Cardiac muscle cell (in vitro differentiated cells and primary cell): ENCODE measurements at regions not wholly inside any gene's neighbourhood (a gene's known extent, or its start where the extent isn't known, plus 50 kb on each side); places are given as distances from the start of the nearest gene placed in this dataset.
"Not testable (repeated sequence)": the region's sequence is repeated elsewhere in the genome, so short reads cannot be mapped to it uniquely, and the experiment has no call there.

ENCODE experiments used
- DNase-seq, 2 donors: peaks; one replicate each; pipeline versions ENCODE4 v3.0.0 to v3.0.0-alpha.2; 2010 to 2017; ENCODE audit warnings: low read depth in 1 of 2, low spot score in 1 of 2
- H3K27ac ChIP-seq: fragments of 200-600 bp; sonication (generic); 2 replicates; pipeline ENCODE4 v1.5.1; 2016
- H3K27me3 ChIP-seq: fragments of 200-600 bp; sonication (generic); 2 replicates; pipeline ENCODE4 v1.6.0; 2016; ENCODE audit warnings: control low read depth
- H3K36me3 ChIP-seq: fragments of 200-600 bp; sonication (generic); 2 replicates; pipeline ENCODE4 v1.5.1; 2016; ENCODE audit warnings: control low read depth
- H3K4me1 ChIP-seq: fragments of 200-600 bp; sonication (generic); 2 replicates; pipeline ENCODE4 v1.8.1; 2017; ENCODE audit warnings: low read depth, mild to moderate bottlenecking, mixed run types
- H3K4me3 ChIP-seq: fragments of 200-600 bp; sonication (generic); 2 replicates; pipeline ENCODE4 v1.5.1; 2016; ENCODE audit warnings: mild to moderate bottlenecking
- H3K9me3 ChIP-seq: fragments of 200-600 bp; sonication (generic); 2 replicates; pipeline ENCODE4 v1.5.1; 2017; ENCODE audit warnings: low read depth, mild to moderate bottlenecking, control low read depth
- CTCF ChIP-seq: IDR thresholded peaks from 2 replicates; pipeline ENCODE4 v1.5.1; 2012; ENCODE audit warnings: low read depth, mild to moderate bottlenecking, low read length

- no peaks in the 10 kb centered on the region for H3K36me3 ChIP-seq
- H3K9me3 ChIP-seq: no peaks in the 10 kb centered on the region
- no peaks in the 10 kb centered on the region for H3K27me3 ChIP-seq
- no peak overlapping the region for H3K4me3 ChIP-seq
- no peak for DNase-seq
- no peak overlapping the region for H3K27ac ChIP-seq
- H3K4me1 ChIP-seq: no peaks in the 10 kb centered on the region
- TF ChIP-seq CTCF: no peak
Measured at GRCh38 chr12:80018119-80018518, 81.2 kb upstream of the OTOGL start.

GRCh38 chr12:80017261-80017870 is 82.0 kb upstream of the OTOGL start:
- Histone ChIP-seq H3K4me1 (no peaks in the 10 kb centered on the region), H3K27me3 (no peaks in the 10 kb centered on the region), H3K36me3 (no peaks in the 10 kb centered on the region), H3K27ac (no peak overlapping the region), H3K9me3 (no peaks in the 10 kb centered on the region), H3K4me3 (no peak overlapping the region)
- TF ChIP-seq CTCF: no peak
- no peak for DNase-seq

- H3K4me3 ChIP-seq: no peak overlapping the region
- no peak for TF ChIP-seq CTCF
- no peak for DNase-seq
- H3K36me3 ChIP-seq: no peaks in the 10 kb centered on the region
- H3K27me3 ChIP-seq: no peaks in the 10 kb centered on the region
- no peaks in the 10 kb centered on the region for H3K9me3 ChIP-seq
- H3K4me1 ChIP-seq: no peaks in the 10 kb centered on the region
- H3K27ac ChIP-seq: no peak overlapping the region
Measured at GRCh38 chr12:80016684-80017083, 81.8 kb upstream of the PPP1R12A start.

- Histone ChIP-seq H3K36me3 (no peaks in the 10 kb centered on the region), H3K27me3 (no peaks in the 10 kb centered on the region), H3K27ac (no peak overlapping the region), H3K4me3 (no peak overlapping the region), H3K4me1 (no peaks in the 10 kb centered on the region), H3K9me3 (no peaks in the 10 kb centered on the region)
- TF ChIP-seq CTCF: no peak
- DNase-seq: no peak
Measured at GRCh38 chr12:80015660-80016059, 80.8 kb upstream of the PPP1R12A start.

GRCh38 chr12:80003744-80004143 is 68.8 kb upstream of the PPP1R12A start:
- H3K27ac ChIP-seq, DNase-seq, H3K4me3 ChIP-seq, H3K4me1 ChIP-seq, H3K36me3 ChIP-seq, H3K27me3 ChIP-seq, H3K9me3 ChIP-seq: not testable (repeated sequence)

- no peak for TF ChIP-seq CTCF
- no peak for DNase-seq
- H3K4me3 ChIP-seq: no peak overlapping the region
- H3K27ac ChIP-seq: no peak overlapping the region
- no peaks in the 10 kb centered on the region for H3K4me1 ChIP-seq
- no peaks in the 10 kb centered on the region for H3K27me3 ChIP-seq
- no peaks in the 10 kb centered on the region for H3K9me3 ChIP-seq
- no peaks in the 10 kb centered on the region for H3K36me3 ChIP-seq
Measured at GRCh38 chr12:80001562-80001961, 66.7 kb upstream of the PPP1R12A start.
